Gastrocnemius medialis (tissue), 4 donors: ENCODE measurements at regions not wholly inside any gene's neighbourhood (a gene's known extent, or its start where the extent isn't known, plus 50 kb on each side); places are given as distances from the start of the nearest gene placed in this dataset.

ENCODE experiments used
- ATAC-seq, 2 donors: fragments of 150-250 bp; one replicate each; pipeline ENCODE4 v1.9.1; 2016
- DNase-seq, 2 donors: peaks; one replicate each; pipeline ENCODE4 v3.0.0-alpha.2; 2019
- H3K27ac ChIP-seq, 4 donors: fragments of 200-600 bp; sonication (generic); 1 replicate in 1 of 4; 2 replicates in 3 of 4; pipeline ENCODE4 v1.5.1; 2016 to 2018; ENCODE audit warnings: mild to moderate bottlenecking in 2 of 4, moderate library complexity in 1 of 4
- H3K27me3 ChIP-seq, 3 donors: fragments of 200-600 bp; sonication (generic) in 2 of 3; 1 replicate in 1 of 3; 2 replicates in 2 of 3; pipeline versions ENCODE4 v1.5.1 to v1.6.0; 2016 to 2019; ENCODE audit warnings: mild to moderate bottlenecking in 1 of 3, moderate library complexity in 1 of 3
- H3K36me3 ChIP-seq, 2 donors: fragments of 200-600 bp; sonication (generic) in 1 of 2; one replicate each; pipeline ENCODE4 v1.5.1; 2017 to 2018
- H3K4me1 ChIP-seq, 2 donors: fragments of 200-600 bp; sonication (generic) in 1 of 2; one replicate each; pipeline ENCODE4 v1.5.1; 2016 to 2017; ENCODE audit warnings: mild to moderate bottlenecking in 2 of 2
- H3K4me3 ChIP-seq, 4 donors: fragments of 200-600 bp; sonication (generic) in 3 of 4; 1 replicate in 1 of 4; 2 replicates in 3 of 4; pipeline ENCODE4 v1.5.1; 2016 to 2019; ENCODE audit warnings: mild to moderate bottlenecking in 2 of 4
- H3K9me3 ChIP-seq, 3 donors: fragments of 200-600 bp; sonication (generic) in 2 of 3; 1 replicate in 1 of 3; 2 replicates in 2 of 3; pipeline ENCODE4 v1.5.1; 2016 to 2019
- CTCF ChIP-seq, 5 experiments: fragments of 450-650 bp in 3 of 5; fragments of 200-600 bp in 2 of 5; sonication (generic) in 2 of 5; IDR thresholded peaks in 4 of 5; conservative IDR thresholded peaks in 1 of 5; 1 replicate in 4 of 5; 2 replicates in 1 of 5; pipeline ENCODE4 v1.5.1; 2016 to 2019; ENCODE audit warnings: antibody characterized with exemption in 5 of 5, mild to moderate bottlenecking in 3 of 5, moderate library complexity in 3 of 5
- POLR2A ChIP-seq, 2 donors: fragments of 450-650 bp; IDR thresholded peaks; one replicate each; pipeline ENCODE4 v1.6.1; 2017; ENCODE audit warnings: antibody characterized with exemption in 2 of 2, mild to moderate bottlenecking in 2 of 2, moderate library complexity in 2 of 2
- in situ Hi-C, 4 donors: fragments of 200-750 bp; cut with MboI; loops; one replicate each; pipeline versions ENCODE4 v1.15.0 to v1.8.0; 2017; ENCODE audit warnings: low sequenced_read_pairs in 4 of 4
- intact Hi-C: fragments of 100-400 bp; cut with DNase I; formaldehyde crosslinking; loops from one replicate; pipeline ENCODE4 v1.15.1; 2023; ENCODE audit warnings: low total_unique reads

- no peaks in the 10 kb centered on the region for H3K36me3 ChIP-seq
- no peak for TF ChIP-seq POLR2A (IDR thresholded peaks at IDR 0.05)
- no peak for TF ChIP-seq CTCF (IDR thresholded peaks at IDR 0.05 in 4 of 5, conservative IDR thresholded peaks at IDR 0.05 in 1 of 5)
- no peaks in the 10 kb centered on the region for H3K4me1 ChIP-seq
- intact Hi-C loops: no loop called here
- no peak overlapping the region for H3K4me3 ChIP-seq
- no peaks in the 10 kb centered on the region for H3K27me3 ChIP-seq
- H3K9me3 ChIP-seq: no peaks in the 10 kb centered on the region
- ATAC-seq (no peak), DNase-seq (no peak)
- in situ Hi-C loops: no loop called here
- no peak overlapping the region for H3K27ac ChIP-seq
Observed at GRCh38 chr18:28529644-28530043, 352.7 kb upstream of the CDH2 start.

GRCh38 chr18:28526196-28526595 is 349.3 kb upstream of the CDH2 start:
- H3K9me3 ChIP-seq: no peaks in the 10 kb centered on the region
- in situ Hi-C loops (no loop called here), intact Hi-C loops (no loop called here)
- H3K4me3 ChIP-seq: no peak overlapping the region
- no peak for TF ChIP-seq CTCF (IDR thresholded peaks at IDR 0.05 in 4 of 5, conservative IDR thresholded peaks at IDR 0.05 in 1 of 5)
- TF ChIP-seq POLR2A (IDR thresholded peaks at IDR 0.05): no peak
- H3K27me3 ChIP-seq: no peaks in the 10 kb centered on the region
- H3K36me3 ChIP-seq: no peaks in the 10 kb centered on the region
- no peaks in the 10 kb centered on the region for H3K4me1 ChIP-seq
- ATAC-seq (no peak), DNase-seq (no peak)
- H3K27ac ChIP-seq: no peak overlapping the region

- TF ChIP-seq POLR2A (IDR thresholded peaks at IDR 0.05) (no peak), CTCF (IDR thresholded peaks at IDR 0.05 in 4 of 5, conservative IDR thresholded peaks at IDR 0.05 in 1 of 5) (no peak)
- H3K4me1 ChIP-seq: no peaks in the 10 kb centered on the region
- ATAC-seq (no peak), DNase-seq (no peak)
- no peak overlapping the region for H3K4me3 ChIP-seq
- intact Hi-C loops: no loop called here
- no peaks in the 10 kb centered on the region for H3K27me3 ChIP-seq
- H3K36me3 ChIP-seq: no peaks in the 10 kb centered on the region
- H3K27ac ChIP-seq: no peak overlapping the region
- no peaks in the 10 kb centered on the region for H3K9me3 ChIP-seq
- in situ Hi-C loops: no loop called here
Observed at GRCh38 chr18:28523758-28524475, 347.0 kb upstream of the CDH2 start.

GRCh38 chr18:28522236-28522635 is 345.3 kb upstream of the CDH2 start:
- DNase-seq (no peak), ATAC-seq (no peak)
- Histone ChIP-seq H3K27ac (no peak overlapping the region), H3K27me3 (no peaks in the 10 kb centered on the region), H3K4me1 (no peaks in the 10 kb centered on the region), H3K36me3 (no peaks in the 10 kb centered on the region), H3K9me3 (no peaks in the 10 kb centered on the region), H3K4me3 (no peak overlapping the region)
- no peak for TF ChIP-seq CTCF (IDR thresholded peaks at IDR 0.05 in 4 of 5, conservative IDR thresholded peaks at IDR 0.05 in 1 of 5)
- no peak for TF ChIP-seq POLR2A (IDR thresholded peaks at IDR 0.05)
- intact Hi-C loops: no loop called here
- in situ Hi-C loops: no loop called here

GRCh38 chr18:28519997-28520396 is 343.1 kb upstream of the CDH2 start:
- no peak overlapping the region for H3K27ac ChIP-seq
- ATAC-seq: no peak
- no peaks in the 10 kb centered on the region for H3K9me3 ChIP-seq
- intact Hi-C loops (no loop called here), in situ Hi-C loops (no loop called here)
- H3K4me3 ChIP-seq: no peak overlapping the region
- TF ChIP-seq CTCF (IDR thresholded peaks at IDR 0.05 in 4 of 5, conservative IDR thresholded peaks at IDR 0.05 in 1 of 5) (no peak), POLR2A (IDR thresholded peaks at IDR 0.05) (no peak)
- H3K27me3 ChIP-seq: no peaks in the 10 kb centered on the region
- DNase-seq: no peak
- no peaks in the 10 kb centered on the region for H3K36me3 ChIP-seq
- H3K4me1 ChIP-seq: no peaks in the 10 kb centered on the region
